Mucosa of descending colon (tissue), 3 donors: ENCODE measurements at regions not wholly inside any gene's neighbourhood (a gene's known extent, or its start where the extent isn't known, plus 50 kb on each side); places are given as distances from the start of the nearest gene placed in this dataset.
A peak's percentile ranks its signal among the peaks of the same experiment; 100 is the strongest.
"Not testable (repeated sequence)": the region's sequence is repeated elsewhere in the genome, so short reads cannot be mapped to it uniquely, and the experiment has no call there.

Experiments used
- ATAC-seq: fragments of 200-7000 bp; cut with Tn5 transposase; one replicate; pipeline ENCODE4 v1.9.1; 2020; ENCODE audit warnings: mild to moderate bottlenecking, moderate library complexity
- DNase-seq, 3 donors: peaks; one replicate each; pipeline ENCODE4 v3.0.0-alpha.2; 2020
- H3K36me3 ChIP-seq: fragments of 200-600 bp; one replicate; pipeline ENCODE4 v1.8.0; 2021; ENCODE audit warnings: low read depth, mild to moderate bottlenecking
- H3K4me1 ChIP-seq: fragments of 200-600 bp; one replicate; pipeline ENCODE4 v1.8.0; 2021; ENCODE audit warnings: low read depth, mild to moderate bottlenecking
- H3K4me3 ChIP-seq: fragments of 200-600 bp; one replicate; pipeline ENCODE4 v1.8.0; 2021; ENCODE audit warnings: mild to moderate bottlenecking
- H3K9me3 ChIP-seq: fragments of 200-600 bp; one replicate; pipeline ENCODE4 v1.8.0; 2021; ENCODE audit warnings: mild to moderate bottlenecking
- CTCF ChIP-seq: fragments of 200-600 bp; IDR thresholded peaks from one replicate; pipeline ENCODE4 v1.8.0; 2022; ENCODE audit warnings: antibody characterized with exemption, mild to moderate bottlenecking
- intact Hi-C, 2 donors: fragments of 100-400 bp; cut with DNase I in 1 of 2; cut with micrococcal nuclease in 1 of 2; formaldehyde crosslinking; loops; one replicate each; pipeline versions ENCODE4 v1.11.0 to v1.11.1; 2022; cut with DNase I, micrococcal nuclease
- donor health status: DM: no; HTN: no; CAD: no; lungs with moderate emphysema.
- donor health status: DM: no; HTN: no; CAD: no.
- donor health status: DM: no; HTN: yes; CAD: no.

GRCh38 chr20:53806683-53807401, 213.2 kb upstream of the ZNF217 start:
- ATAC-seq = no peak
- Histone ChIP-seq H3K9me3 (no peaks in the 10 kb centered on the region), H3K4me3 (no peak overlapping the region), H3K36me3 (no peaks in the 10 kb centered on the region), H3K4me1 (peaks cover 11% of the 10 kb centered on the region)
- no peak for TF ChIP-seq CTCF
- intact Hi-C loops = no loop called here
- no peak for DNase-seq

DNA sequence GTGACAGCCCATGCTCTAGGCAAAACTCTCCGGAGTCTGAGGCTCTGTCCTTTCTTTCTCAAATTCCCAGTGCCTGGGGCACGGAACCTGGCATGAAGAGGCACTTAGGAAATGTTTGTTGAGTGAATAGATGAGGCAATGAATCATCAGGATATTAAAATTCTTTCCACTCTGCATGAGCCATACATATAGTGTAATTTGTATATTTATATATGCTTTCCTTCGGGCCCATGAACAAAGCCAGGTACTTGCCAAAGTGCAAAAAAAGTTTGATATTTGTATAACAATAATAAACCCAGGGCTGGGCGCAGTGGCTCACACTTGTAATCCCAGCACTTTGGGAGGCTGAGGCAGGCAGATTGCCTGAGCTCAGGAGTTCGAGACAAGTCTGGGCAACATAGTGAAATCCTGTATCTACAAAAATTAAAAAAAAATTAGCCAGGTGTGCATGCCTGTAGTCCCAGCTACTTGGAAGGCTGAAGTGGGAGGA, 212.3 kb upstream of the ZNF217 start:
- peak; percentile 83 for ATAC-seq
- no peak overlapping the region for H3K4me3 ChIP-seq

DNA sequence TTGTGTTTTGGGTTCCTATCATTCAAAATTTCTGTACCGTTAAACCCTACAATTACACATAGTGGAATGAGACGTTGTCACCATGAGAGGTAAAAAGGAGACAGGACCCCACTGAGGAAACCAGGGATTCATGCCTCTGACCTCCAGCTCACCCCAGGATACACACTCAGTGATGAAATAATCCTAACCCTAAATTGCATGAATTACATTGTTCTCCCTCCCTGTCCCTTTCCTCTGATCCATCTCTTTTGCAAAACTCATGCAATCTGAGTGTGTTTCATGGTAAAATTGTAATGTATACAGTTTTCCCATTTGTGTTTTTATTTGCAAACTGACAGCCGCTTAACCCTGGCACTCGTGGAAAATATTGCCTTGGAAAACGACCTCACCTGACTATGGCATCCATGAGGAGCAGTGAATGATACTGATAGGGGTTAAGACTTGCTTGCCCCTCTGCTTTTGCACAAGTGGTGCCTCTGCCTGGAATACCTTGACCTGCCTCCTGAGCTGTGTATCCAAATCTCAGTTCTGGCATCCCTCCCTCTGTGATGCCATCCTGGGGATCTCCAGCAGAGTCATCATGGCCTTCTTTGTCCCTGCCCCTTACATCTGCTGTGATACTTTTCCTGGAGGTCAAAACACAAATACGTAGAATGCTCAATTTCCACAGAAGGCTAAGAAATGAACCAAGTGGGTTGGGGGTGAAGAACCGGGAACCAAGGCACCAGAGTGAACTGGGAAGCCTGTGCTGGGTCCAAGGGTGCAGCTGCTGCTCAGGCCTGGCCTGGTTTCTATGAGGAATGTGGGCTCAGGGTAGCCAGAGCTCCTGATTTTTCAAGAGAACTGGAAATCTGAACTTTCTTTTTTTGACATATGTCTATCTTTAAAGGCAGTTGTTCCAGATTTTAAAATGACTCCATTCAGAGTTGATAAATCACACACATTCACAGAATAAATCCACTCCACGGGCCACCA, 211.6 kb upstream of the ZNF217 start:
- H3K4me1 ChIP-seq = peaks cover 21% of the 10 kb centered on the region
- intact Hi-C loops = no loop called here
- ATAC-seq (no peak), DNase-seq (peak in 1 of 3 donors; percentile 9)
- H3K36me3 ChIP-seq = no peaks in the 10 kb centered on the region
- no peak for TF ChIP-seq CTCF
- H3K4me3 ChIP-seq = no peak overlapping the region
- no peaks in the 10 kb centered on the region for H3K9me3 ChIP-seq

More for the DNA sequence above, 212.3 kb upstream of the ZNF217 start:
- no peak for TF ChIP-seq CTCF
- peak in 1 of 3 donors; percentile 48 for DNase-seq
- Histone ChIP-seq H3K9me3 (no peaks in the 10 kb centered on the region), H3K36me3 (no peaks in the 10 kb centered on the region), H3K4me1 (peaks cover 16% of the 10 kb centered on the region)
- intact Hi-C loops = no loop called here

- intact Hi-C loops, H3K9me3 ChIP-seq, H3K36me3 ChIP-seq, DNase-seq, H3K4me3 ChIP-seq, ATAC-seq: not testable (repeated sequence)
- H3K4me1 ChIP-seq = peaks cover 24% of the 10 kb centered on the region
These were observed 210.7 kb upstream of the ZNF217 start for GRCh38 chr20:53804308-53804707.

GRCh38 chr20:53803492-53804155, 210.0 kb upstream of the ZNF217 start:
- no peak for DNase-seq
- intact Hi-C loops = no loop called here
- TF ChIP-seq CTCF = no peak
- peak; percentile 14 for ATAC-seq
- Histone ChIP-seq H3K4me1 (peaks cover 29% of the 10 kb centered on the region), H3K4me3 (no peak overlapping the region), H3K36me3 (no peaks in the 10 kb centered on the region), H3K9me3 (no peaks in the 10 kb centered on the region)
